ENCODE measurements at regions not wholly inside any gene's neighbourhood (a gene's known extent, or its start where the extent isn't known, plus 50 kb on each side); places are given as distances from the start of the nearest gene placed in this dataset.
"Not testable (repeated sequence)": the region's sequence is repeated elsewhere in the genome, so short reads cannot be mapped to it uniquely, and the experiment has no call there.

DNA sequence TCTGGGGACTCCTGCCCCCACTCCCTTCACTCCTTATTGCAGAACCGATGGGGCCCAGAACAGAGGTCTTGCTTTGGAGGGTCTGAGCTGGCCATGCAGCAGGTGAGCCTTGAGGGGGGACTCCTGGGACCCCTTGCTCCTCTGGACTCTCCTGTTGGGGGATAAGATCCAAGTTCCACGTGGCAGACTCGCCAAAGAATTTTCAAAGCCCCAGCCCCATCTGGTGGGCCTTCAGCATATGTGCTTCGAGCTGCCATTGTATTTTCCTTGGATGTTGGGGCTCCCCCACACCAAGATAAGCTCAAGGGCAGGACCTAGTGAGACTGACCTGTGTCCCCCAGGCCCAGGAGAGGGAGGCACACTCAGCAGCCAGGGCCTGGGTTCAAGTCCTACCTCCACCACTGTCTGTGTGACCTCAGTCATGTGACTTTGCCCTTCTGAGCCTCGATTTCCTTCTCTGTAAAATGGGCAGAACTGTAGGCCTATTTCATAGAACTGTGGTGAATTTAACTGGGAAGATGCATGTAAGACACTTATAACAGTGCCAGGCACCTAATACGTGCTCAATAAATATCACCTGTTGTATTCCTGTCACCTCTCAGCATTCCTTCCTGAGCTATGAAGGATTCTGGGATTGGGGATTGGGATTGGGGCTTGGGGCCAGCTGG lies 115.5 kb downstream of the VEGFA start:
- POLR2A ChIA-PET = interaction anchor here (0.8 kb wide), 1 partner anchor 9 kb away, joined by 3 read pairs; no protein-coding TSS in a partner anchor
- TF ChIP-seq NFRKB (IDR thresholded peaks at IDR 0.05) (no peak), CTBP1 (IDR thresholded peaks at IDR 0.05; ENCODE audit: borderline replicate concordance) (no peak), ZNF384 (IDR thresholded peaks at IDR 0.05) (no peak), ELF4 (IDR thresholded peaks at IDR 0.05) (no peak), HDGF (IDR thresholded peaks at IDR 0.05; ENCODE audit: borderline replicate concordance) (no peak), L3MBTL2 (conservative IDR thresholded peaks at IDR 0.05) (no peak), SUZ12 (IDR thresholded peaks at IDR 0.05) (no peak), LEF1 (IDR thresholded peaks at IDR 0.05; ENCODE audit: borderline replicate concordance) (no peak), TARDBP (IDR thresholded peaks at IDR 0.05) (no peak), FOXK2 (IDR thresholded peaks at IDR 0.05) (no peak), SP1 (IDR thresholded peaks at IDR 0.05) (no peak), ARNT (IDR thresholded peaks at IDR 0.05) (no peak), BHLHE40 (IDR thresholded peaks at IDR 0.05; ENCODE audit: borderline replicate concordance) (no peak), FOXA1 (IDR thresholded peaks at IDR 0.05) (no peak), FOXM1 (IDR thresholded peaks at IDR 0.05; ENCODE audit: borderline replicate concordance) (no peak)
- TF ChIP-seq, protein P1, sequence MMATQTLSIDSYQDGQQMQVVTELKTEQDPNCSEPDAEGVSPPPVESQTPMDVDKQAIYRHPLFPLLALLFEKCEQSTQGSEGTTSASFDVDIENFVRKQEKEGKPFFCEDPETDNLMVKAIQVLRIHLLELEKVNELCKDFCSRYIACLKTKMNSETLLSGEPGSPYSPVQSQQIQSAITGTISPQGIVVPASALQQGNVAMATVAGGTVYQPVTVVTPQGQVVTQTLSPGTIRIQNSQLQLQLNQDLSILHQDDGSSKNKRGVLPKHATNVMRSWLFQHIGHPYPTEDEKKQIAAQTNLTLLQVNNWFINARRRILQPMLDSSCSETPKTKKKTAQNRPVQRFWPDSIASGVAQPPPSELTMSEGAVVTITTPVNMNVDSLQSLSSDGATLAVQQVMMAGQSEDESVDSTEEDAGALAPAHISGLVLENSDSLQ (IDR thresholded peaks at IDR 0.05) = no peak
- no peak for DNase-seq (ENCODE audit: extremely low spot score)
- CTCF ChIA-PET = interaction anchor here (0.6 kb wide), 1 partner anchor 20 kb away, joined by 3 read pairs; no protein-coding TSS in a partner anchor

DNA sequence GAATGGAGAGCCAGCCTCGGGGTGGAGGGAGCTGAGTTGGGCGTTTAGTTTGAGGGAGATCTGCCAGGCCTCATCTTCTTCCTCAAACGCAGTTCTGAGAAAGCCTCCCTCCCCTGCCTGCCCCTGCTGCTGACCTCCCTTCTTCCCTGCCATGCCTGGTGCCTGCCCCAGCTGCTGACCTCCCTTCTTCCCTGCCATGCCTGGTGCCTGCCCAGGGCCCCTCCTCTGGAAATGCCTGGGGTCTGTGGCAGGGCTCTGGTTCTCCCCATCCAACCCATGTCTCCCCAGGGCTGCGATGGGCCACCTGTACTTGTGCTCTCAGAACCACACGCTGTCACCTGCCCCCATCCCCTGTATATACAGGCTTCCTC lies 114.6 kb downstream of the VEGFA start:
- ChIA-PET CTCF (no interaction called here), POLR2A (no interaction called here)
- TF ChIP-seq ZNF384 (IDR thresholded peaks at IDR 0.05) (no peak), ELF4 (IDR thresholded peaks at IDR 0.05) (no peak), ARNT (IDR thresholded peaks at IDR 0.05) (no peak), L3MBTL2 (conservative IDR thresholded peaks at IDR 0.05) (no peak), CTBP1 (IDR thresholded peaks at IDR 0.05; ENCODE audit: borderline replicate concordance) (no peak), HDGF (IDR thresholded peaks at IDR 0.05; ENCODE audit: borderline replicate concordance) (no peak), SUZ12 (IDR thresholded peaks at IDR 0.05) (no peak), TARDBP (IDR thresholded peaks at IDR 0.05) (no peak)
- TF ChIP-seq, protein P1 (IDR thresholded peaks at IDR 0.05) = no peak
- no peak for DNase-seq (ENCODE audit: extremely low spot score)

DNA sequence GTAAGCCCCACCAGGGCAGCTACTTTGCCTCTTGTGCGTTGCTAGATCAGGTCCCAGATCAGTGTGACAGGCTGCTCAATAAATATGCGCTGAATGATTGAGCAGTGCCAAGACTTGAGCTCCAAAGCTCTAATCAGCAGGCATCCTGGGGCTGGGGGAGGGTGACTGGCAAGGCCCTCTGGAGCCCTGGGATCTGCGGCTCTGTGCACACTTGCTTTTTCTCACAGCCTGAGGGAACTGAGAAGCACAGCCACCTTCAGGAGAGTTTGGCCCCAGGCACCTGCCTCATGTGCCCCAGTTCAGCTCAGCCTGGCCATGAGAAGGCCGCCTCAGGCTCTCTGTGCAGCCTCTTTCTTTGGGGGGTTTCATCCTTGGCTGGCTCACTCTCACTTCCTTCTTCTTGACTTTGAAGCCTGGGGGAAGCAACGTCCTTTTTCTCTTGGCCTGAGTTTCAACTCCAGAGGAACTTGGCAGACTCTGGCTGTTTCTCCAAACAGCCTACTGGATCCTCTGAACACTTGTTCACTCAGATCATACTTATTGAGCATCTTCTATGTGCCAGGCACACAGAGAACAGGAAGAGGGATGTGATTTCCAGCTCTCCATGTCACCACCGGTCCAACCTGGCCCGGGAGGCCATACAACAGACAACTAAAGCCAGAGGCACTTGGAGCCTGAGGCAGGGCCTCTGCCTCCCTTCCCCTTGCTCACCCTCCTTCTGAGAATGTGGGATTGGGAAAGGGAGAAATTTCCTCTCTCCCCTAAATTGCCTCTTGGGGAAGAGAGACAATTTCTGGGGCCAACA lies 114.0 kb downstream of the VEGFA start:
- POLR2A ChIA-PET = no interaction called here
- DNase-seq (ENCODE audit: extremely low spot score) = no peak
- CTCF ChIA-PET = no interaction called here
- TF ChIP-seq TARDBP (IDR thresholded peaks at IDR 0.05) (no peak), FOXK2 (IDR thresholded peaks at IDR 0.05) (no peak), L3MBTL2 (conservative IDR thresholded peaks at IDR 0.05) (no peak), NFRKB (IDR thresholded peaks at IDR 0.05) (no peak), FOXM1 (IDR thresholded peaks at IDR 0.05; ENCODE audit: borderline replicate concordance) (no peak), BHLHE40 (IDR thresholded peaks at IDR 0.05; ENCODE audit: borderline replicate concordance) (no peak), ELF4 (IDR thresholded peaks at IDR 0.05) (no peak), SUZ12 (IDR thresholded peaks at IDR 0.05) (no peak), LEF1 (IDR thresholded peaks at IDR 0.05; ENCODE audit: borderline replicate concordance) (no peak), ARNT (IDR thresholded peaks at IDR 0.05) (no peak), ZNF384 (IDR thresholded peaks at IDR 0.05) (no peak), HDGF (IDR thresholded peaks at IDR 0.05; ENCODE audit: borderline replicate concordance) (no peak), SP1 (IDR thresholded peaks at IDR 0.05) (no peak), FOXA1 (IDR thresholded peaks at IDR 0.05) (no peak), CTBP1 (IDR thresholded peaks at IDR 0.05; ENCODE audit: borderline replicate concordance) (no peak)
- TF ChIP-seq, protein P1 (IDR thresholded peaks at IDR 0.05) = no peak

DNA sequence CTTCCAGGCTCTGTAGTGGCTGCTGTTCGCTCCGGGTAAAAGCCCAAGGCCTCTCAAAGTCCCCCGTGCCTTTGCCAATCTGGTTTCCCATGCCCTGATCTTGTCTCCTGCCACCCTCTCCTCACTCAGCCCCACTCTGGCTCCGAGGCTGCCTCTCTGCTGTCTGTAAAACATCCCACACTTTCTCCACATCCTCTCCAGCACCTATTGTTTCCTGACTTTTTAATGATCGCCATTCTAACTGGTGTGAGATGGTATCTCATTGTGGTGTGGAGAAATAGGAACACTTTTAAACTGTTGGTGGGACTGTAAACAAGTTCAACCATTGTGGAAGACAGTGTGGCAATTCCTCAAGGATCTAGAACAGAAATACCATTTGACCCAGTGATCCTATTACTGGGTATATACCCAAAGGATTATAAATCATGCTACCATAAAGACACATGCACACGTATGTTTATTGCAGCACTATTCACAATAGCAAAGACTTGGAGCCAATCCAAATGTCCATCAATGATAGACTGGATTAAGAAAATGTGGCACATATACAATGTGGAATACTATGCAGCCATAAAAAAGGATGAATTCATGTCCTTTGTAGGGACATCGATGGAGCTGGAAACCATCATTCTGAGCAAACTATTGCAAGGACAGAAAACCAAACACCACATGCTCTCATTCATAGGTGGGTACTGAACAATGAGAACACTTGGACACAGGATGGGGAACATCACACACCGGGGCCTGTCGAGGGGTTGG lies 112.9 kb downstream of the VEGFA start:
- POLR2A ChIA-PET; DNase-seq (ENCODE audit: extremely low spot score): not testable (repeated sequence)
- CTCF ChIA-PET = interaction anchor here (1.2 kb wide), 1 partner anchor 44 kb away, joined by 3 read pairs; no protein-coding TSS in a partner anchor

DNA sequence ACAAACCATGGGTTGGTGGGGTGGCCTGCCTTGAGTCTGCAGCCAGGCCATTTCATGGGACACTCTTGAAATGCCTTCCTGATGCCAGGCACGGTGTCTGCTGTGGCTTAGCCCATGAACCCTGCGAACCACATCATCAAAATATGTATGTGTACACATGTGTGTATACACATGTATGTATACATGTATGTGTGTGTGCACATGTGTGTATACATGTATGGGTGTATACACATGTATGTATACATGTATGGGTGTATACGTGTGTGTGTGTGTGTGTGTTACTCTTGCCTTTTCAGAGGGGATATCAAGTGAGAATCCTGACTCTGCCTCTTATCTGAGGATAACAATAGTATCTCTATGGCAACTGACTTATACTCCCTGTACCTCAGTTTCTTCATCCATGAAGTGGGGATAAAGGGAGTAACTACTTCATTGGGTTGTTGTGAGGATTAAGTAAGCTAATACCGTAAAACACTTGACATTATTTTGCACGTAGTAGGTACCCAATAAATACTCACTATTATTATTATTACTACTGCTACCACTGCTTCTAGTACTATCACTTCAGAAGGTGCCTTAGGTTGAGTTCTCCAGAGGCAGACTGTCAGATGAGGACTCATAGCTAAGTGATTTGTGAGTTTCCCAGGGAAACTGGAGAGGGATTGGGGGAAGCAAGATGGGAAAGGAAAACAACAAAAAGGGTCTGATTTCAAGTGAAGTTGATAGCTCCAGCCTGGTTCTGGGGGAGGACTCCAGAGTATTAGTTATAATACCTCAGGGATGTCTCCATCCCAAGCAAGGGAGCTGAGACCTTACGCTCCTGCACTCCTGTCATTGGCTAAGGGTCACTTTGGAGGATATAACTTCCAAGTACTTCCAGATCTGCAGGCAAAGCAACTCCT lies 110.5 kb downstream of the VEGFA start:
- DNase-seq (ENCODE audit: extremely low spot score) = no peak
- CTCF ChIA-PET = no interaction called here
- no peak for TF ChIP-seq LEF1 (IDR thresholded peaks at IDR 0.05; ENCODE audit: borderline replicate concordance)
- no peak for TF ChIP-seq FOXA1 (IDR thresholded peaks at IDR 0.05)
- TF ChIP-seq, protein P1 (IDR thresholded peaks at IDR 0.05) = no peak
- TF ChIP-seq FOXM1 (IDR thresholded peaks at IDR 0.05; ENCODE audit: borderline replicate concordance) = no peak
- no peak for TF ChIP-seq CTBP1 (IDR thresholded peaks at IDR 0.05; ENCODE audit: borderline replicate concordance)
- no peak for TF ChIP-seq L3MBTL2 (conservative IDR thresholded peaks at IDR 0.05)
- TF ChIP-seq ELF4 (IDR thresholded peaks at IDR 0.05) = no peak
- TF ChIP-seq BHLHE40 (IDR thresholded peaks at IDR 0.05; ENCODE audit: borderline replicate concordance) = no peak
- TF ChIP-seq NFRKB (IDR thresholded peaks at IDR 0.05) = no peak
- no peak for TF ChIP-seq FOXK2 (IDR thresholded peaks at IDR 0.05)
- TF ChIP-seq ARNT (IDR thresholded peaks at IDR 0.05) = no peak
- TF ChIP-seq TARDBP (IDR thresholded peaks at IDR 0.05) = no peak
- no peak for TF ChIP-seq SUZ12 (IDR thresholded peaks at IDR 0.05)
- no peak for TF ChIP-seq ZNF384 (IDR thresholded peaks at IDR 0.05)
- TF ChIP-seq HDGF (IDR thresholded peaks at IDR 0.05; ENCODE audit: borderline replicate concordance) = no peak
- POLR2A ChIA-PET = no interaction called here
